ENCODE measurements at regions not wholly inside any gene's neighbourhood (a gene's known extent, or its start where the extent isn't known, plus 50 kb on each side); places are given as distances from the start of the nearest gene placed in this dataset.

- Histone ChIP-seq H3K27me3 (no peaks in the 10 kb centered on the region), H3K4me1 (no peaks in the 10 kb centered on the region), H3K9me3 (no peaks in the 10 kb centered on the region), H3K27ac (no peak overlapping the region), H3K36me3 (replicated peaks in 1 of 2; ENCODE audit: insufficient read depth in 1 of 2, low read depth in 2 of 2) (no peaks in the 10 kb centered on the region), H3K4me3 (no peak overlapping the region)
- intact Hi-C loops (cut with DNase I): no loop called here
- DNase-seq (no peak), ATAC-seq (no peak)
- 67% methylated on average over 11 of the region's 11 CpGs for WGBS, 2 donors
- TF ChIP-seq, protein P1, sequence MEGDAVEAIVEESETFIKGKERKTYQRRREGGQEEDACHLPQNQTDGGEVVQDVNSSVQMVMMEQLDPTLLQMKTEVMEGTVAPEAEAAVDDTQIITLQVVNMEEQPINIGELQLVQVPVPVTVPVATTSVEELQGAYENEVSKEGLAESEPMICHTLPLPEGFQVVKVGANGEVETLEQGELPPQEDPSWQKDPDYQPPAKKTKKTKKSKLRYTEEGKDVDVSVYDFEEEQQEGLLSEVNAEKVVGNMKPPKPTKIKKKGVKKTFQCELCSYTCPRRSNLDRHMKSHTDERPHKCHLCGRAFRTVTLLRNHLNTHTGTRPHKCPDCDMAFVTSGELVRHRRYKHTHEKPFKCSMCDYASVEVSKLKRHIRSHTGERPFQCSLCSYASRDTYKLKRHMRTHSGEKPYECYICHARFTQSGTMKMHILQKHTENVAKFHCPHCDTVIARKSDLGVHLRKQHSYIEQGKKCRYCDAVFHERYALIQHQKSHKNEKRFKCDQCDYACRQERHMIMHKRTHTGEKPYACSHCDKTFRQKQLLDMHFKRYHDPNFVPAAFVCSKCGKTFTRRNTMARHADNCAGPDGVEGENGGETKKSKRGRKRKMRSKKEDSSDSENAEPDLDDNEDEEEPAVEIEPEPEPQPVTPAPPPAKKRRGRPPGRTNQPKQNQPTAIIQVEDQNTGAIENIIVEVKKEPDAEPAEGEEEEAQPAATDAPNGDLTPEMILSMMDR (IDR thresholded peaks at IDR 0.05): no peak
- TF ChIP-seq POLR2A (IDR thresholded peaks at IDR 0.05): no peak
Observed at GRCh38 chr12:118694128-118694775, 287.1 kb upstream of the SRRM4 start.

DNA sequence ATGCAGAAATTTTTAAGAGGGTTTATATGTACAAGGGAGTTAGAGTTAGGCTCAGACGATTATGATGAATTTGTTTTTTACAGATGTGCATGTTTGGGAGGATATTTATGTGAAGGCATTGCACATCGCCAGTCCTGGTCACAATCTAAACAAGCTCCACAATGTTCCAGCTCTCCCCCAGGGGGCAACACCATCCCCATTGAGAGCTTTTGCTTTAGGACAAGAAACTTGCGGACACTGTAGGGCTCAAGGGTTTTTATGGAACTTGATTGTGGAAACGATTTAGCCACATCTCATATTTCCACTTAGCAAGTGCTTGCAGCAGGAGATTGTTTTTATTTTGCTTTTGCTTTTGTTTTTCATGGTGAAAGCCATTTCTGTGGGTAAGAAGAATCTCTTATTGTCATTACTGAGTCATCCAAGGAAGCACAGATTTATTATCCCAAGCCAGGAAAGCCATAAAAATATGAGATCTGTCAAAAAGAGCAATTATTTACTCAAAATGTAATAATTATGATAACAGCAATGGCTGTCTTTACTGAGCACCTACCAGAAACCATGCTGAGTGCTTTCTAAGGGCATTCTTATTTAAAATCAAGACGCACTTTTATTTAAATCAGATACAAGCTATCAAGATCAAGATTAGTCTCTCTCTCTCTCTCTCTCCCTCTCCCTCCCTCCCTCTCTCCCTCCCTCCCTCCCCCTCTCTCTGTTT is 276.7 kb upstream of the SRRM4 start:
- no peak for DNase-seq
- TF ChIP-seq POLR2A (IDR thresholded peaks at IDR 0.05): no peak
- TF ChIP-seq, protein P1 (IDR thresholded peaks at IDR 0.05): no peak
- Histone ChIP-seq H3K36me3 (replicated peaks in 1 of 2; ENCODE audit: insufficient read depth in 1 of 2, low read depth in 2 of 2) (no peaks in the 10 kb centered on the region), H3K9me3 (no peaks in the 10 kb centered on the region), H3K27me3 (no peaks in the 10 kb centered on the region), H3K4me3 (no peak overlapping the region), H3K27ac (no peak overlapping the region), H3K4me1 (no peaks in the 10 kb centered on the region)
- ATAC-seq: no peak
- intact Hi-C loops (cut with DNase I): no loop called here
- 41 to 51% methylated on average over 5 of the region's 5 CpGs for WGBS, 2 donors

GRCh38 chr12:118706437-118706836 is 274.9 kb upstream of the SRRM4 start:
- intact Hi-C loops (cut with DNase I): no loop called here
- H3K27me3 ChIP-seq: no peaks in the 10 kb centered on the region
- TF ChIP-seq, protein P1 (IDR thresholded peaks at IDR 0.05): no peak
- TF ChIP-seq POLR2A (IDR thresholded peaks at IDR 0.05): no peak
- no peaks in the 10 kb centered on the region for H3K9me3 ChIP-seq
- no peak for ATAC-seq
- no peak overlapping the region for H3K27ac ChIP-seq
- H3K4me3 ChIP-seq: no peak overlapping the region
- DNase-seq: no peak
- H3K4me1 ChIP-seq: no peaks in the 10 kb centered on the region
- H3K36me3 ChIP-seq (replicated peaks in 1 of 2; ENCODE audit: insufficient read depth in 1 of 2, low read depth in 2 of 2): no peaks in the 10 kb centered on the region

- intact Hi-C loops (cut with DNase I): no loop called here
- TF ChIP-seq POLR2A (IDR thresholded peaks at IDR 0.05): no peak
- DNase-seq: no peak
Observed at GRCh38 chr12:118709946-118710345, 271.4 kb upstream of the SRRM4 start.

DNA sequence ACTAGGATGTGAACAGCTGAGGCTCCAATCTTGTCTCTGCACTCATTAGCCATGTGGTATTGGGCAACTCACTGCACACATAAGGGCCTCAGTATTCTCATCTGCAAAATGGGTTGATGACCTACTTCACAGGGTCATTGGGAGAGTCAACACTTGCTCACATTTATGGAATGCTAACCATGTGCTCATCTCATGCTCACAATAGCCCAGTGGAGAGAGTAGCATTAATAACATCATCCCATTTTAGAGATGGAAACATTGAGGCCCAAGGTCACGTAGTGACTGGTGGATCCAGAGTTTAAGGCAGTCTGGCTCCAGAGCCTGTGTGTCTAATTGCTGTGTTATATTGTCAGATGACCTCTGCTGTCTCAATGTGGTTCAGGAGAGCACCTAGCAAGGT is 270.2 kb upstream of the SRRM4 start:
- Histone ChIP-seq H3K9me3 (no peaks in the 10 kb centered on the region), H3K27ac (no peak overlapping the region), H3K4me1 (no peaks in the 10 kb centered on the region), H3K36me3 (replicated peaks in 1 of 2; ENCODE audit: insufficient read depth in 1 of 2, low read depth in 2 of 2) (no peaks in the 10 kb centered on the region), H3K27me3 (peaks cover 0 to 6% of the 10 kb centered on the region in 2 donors), H3K4me3 (no peak overlapping the region)
- whole genome bisulfite sequencing, 2 donors: 40 to 57% methylated on average over 1 of the region's 1 CpG
- ATAC-seq (no peak), DNase-seq (no peak)
- intact Hi-C loops (cut with DNase I): no loop called here
- TF ChIP-seq, protein P1 (IDR thresholded peaks at IDR 0.05): no peak

More at GRCh38 chr12:118709946-118710345, 271.4 kb upstream of the SRRM4 start:
- H3K36me3 ChIP-seq (replicated peaks in 1 of 2; ENCODE audit: insufficient read depth in 1 of 2, low read depth in 2 of 2): no peaks in the 10 kb centered on the region
- no peaks in the 10 kb centered on the region for H3K9me3 ChIP-seq
- no peak for ATAC-seq
- H3K27me3 ChIP-seq: peaks cover 0 to 6% of the 10 kb centered on the region in 2 donors
- 56 to 70% methylated on average over 2 of the region's 2 CpGs for WGBS, 2 donors
- H3K4me3 ChIP-seq: no peak overlapping the region
- H3K27ac ChIP-seq: no peak overlapping the region
- no peaks in the 10 kb centered on the region for H3K4me1 ChIP-seq
